AG09309 (cell line): ENCODE measurements at regions not wholly inside any gene's neighbourhood (a gene's known extent, or its start where the extent isn't known, plus 50 kb on each side); places are given as distances from the start of the nearest gene placed in this dataset.

ENCODE experiments used
- DNase-seq: peaks from one replicate; pipeline ENCODE4 v3.0.0-alpha.2; 2010; ENCODE audit warnings: low read depth
- H3K4me3 ChIP-seq: 2 replicates; pipeline ENCODE4 v1.5.1; 2011; ENCODE audit warnings: mild to moderate bottlenecking, low read depth, low read length, moderate library complexity; ENCODE audit not compliant: control insufficient read depth
- TF ChIP-seq, protein P1 (sequence below): IDR thresholded peaks from 2 replicates; pipeline ENCODE4 v1.5.1; 2011; ENCODE audit warnings: mild to moderate bottlenecking, low read depth, low read length, inconsistent platforms; ENCODE audit not compliant: insufficient read depth, control insufficient read depth; ENCODE audit errors: missing control alignments

DNA sequence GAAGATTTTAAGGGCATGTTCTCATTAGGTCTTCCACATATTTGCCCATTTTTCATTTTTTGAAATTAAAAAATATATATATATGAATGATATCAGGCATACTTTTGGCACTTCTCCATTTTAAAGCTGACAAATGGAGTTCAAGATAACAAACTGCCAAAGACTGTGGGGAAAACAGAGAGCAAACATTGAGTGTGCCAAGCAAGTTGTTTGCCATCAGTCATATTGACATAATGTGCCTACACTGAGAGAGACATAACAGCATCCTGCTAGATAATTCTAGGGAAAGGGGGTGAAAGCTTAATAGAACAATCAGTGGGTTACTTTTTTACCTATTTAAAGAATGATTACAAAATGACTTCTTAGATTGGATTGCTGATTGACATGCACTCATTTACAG, 529.4 kb upstream of the CXADR start:
- H3K4me3 ChIP-seq, result no peak overlapping the region
- DNase-seq, result no peak
- TF ChIP-seq, protein P1, sequence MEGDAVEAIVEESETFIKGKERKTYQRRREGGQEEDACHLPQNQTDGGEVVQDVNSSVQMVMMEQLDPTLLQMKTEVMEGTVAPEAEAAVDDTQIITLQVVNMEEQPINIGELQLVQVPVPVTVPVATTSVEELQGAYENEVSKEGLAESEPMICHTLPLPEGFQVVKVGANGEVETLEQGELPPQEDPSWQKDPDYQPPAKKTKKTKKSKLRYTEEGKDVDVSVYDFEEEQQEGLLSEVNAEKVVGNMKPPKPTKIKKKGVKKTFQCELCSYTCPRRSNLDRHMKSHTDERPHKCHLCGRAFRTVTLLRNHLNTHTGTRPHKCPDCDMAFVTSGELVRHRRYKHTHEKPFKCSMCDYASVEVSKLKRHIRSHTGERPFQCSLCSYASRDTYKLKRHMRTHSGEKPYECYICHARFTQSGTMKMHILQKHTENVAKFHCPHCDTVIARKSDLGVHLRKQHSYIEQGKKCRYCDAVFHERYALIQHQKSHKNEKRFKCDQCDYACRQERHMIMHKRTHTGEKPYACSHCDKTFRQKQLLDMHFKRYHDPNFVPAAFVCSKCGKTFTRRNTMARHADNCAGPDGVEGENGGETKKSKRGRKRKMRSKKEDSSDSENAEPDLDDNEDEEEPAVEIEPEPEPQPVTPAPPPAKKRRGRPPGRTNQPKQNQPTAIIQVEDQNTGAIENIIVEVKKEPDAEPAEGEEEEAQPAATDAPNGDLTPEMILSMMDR, result no peak

DNA sequence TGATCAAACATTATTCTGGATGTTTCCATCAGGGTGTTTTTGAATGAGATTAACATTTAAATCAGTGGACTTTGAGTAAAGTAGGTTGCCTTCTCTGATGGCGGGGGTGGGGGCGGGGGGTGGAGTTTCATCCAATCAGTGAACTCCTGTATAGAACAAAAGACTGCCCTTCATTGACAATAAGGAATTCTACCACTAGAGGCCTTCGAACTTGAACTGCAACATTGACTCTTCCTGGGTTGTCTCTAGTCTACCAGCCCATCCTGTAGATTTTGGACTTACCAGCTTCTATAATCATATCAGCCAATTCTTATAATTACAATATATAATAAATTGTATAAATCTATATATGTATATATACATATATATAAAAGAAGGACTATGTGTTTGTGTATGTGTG, 520.4 kb upstream of the CXADR start:
- no peak for DNase-seq
- TF ChIP-seq, protein P1, result no peak
- H3K4me3 ChIP-seq, result no peak overlapping the region

DNA sequence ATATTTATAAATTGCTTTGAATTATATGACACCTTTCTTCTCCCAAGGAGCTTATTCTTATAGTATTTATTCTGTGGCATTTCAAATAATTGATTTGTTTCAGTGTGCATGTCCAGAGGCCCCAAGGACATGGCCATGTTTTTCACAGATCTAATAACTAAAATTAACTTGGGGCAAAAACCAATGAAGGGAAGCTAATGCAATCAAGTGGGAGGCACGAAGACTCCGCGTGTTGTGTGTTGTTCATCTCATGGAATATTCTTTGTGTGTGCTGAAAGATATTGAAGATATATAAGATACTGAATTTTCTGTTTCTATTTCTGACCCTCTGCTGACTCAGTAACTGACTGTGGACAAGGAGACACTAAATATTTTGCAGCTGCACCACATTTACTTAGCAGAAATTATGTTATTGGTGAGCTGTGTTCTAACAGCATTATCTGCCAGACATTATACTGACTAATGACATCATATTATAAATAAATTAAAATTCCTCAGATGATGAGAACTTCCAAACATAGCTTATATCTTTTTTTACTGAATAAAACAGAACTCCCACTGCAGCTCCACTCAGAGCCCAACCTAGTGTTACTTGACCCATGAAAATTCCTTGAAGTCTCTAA, 519.3 kb upstream of the CXADR start:
- TF ChIP-seq, protein P1, result no peak
- no peak for DNase-seq
- no peak overlapping the region for H3K4me3 ChIP-seq

DNA sequence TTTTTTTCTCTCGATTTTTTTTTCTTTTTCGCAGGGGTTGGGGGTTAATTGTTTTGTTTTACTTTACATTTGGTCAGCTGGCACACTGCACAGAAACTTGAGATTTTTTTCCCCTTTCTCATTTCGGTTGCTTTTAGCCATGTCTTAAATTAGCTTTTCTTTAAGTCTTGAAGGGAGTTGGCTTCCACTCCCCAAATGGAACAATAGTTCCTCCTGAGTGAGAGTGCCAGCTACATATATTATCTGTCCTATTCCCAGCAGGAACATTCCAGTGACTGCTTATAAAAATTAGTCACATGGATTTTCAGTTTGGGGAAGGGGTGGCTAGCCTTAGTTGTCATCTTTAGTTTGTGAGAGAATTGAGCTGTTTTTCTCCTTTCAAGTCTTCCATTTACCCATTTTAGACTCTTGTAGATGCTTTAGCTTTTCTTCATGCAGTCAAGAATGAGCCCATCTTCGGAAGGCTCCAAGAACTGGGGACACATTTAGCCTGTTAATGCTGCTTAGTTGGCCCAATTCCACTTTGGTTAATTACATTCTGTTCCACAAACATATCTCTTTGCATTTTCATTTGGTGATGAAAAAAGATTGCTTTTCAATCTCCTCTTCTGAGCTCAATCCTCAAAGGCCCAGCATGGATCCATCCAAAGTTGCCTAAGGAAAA, 510.1 kb upstream of the CXADR start:
- TF ChIP-seq, protein P1, result no peak
- no peak overlapping the region for H3K4me3 ChIP-seq
- no peak for DNase-seq

DNA sequence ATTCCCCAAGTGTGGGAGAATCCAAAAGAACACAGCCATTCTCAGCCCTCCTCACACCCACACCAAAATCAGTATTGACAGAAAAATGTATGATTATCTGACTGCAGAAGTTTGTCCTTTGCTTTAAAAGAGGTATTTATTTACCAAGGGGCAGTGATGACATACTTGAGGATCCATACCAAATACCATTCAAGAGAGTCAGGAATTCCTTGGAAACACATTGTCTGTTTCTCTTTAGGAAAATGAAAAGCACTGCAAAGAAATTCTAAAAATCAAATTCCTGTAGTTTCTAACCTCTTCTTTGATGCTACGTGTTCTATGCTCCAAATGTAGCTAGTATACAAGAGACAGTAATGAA, 509.6 kb upstream of the CXADR start:
- peak; percentile 13 for DNase-seq
- H3K4me3 ChIP-seq, result no peak overlapping the region
- TF ChIP-seq, protein P1, result no peak

DNA sequence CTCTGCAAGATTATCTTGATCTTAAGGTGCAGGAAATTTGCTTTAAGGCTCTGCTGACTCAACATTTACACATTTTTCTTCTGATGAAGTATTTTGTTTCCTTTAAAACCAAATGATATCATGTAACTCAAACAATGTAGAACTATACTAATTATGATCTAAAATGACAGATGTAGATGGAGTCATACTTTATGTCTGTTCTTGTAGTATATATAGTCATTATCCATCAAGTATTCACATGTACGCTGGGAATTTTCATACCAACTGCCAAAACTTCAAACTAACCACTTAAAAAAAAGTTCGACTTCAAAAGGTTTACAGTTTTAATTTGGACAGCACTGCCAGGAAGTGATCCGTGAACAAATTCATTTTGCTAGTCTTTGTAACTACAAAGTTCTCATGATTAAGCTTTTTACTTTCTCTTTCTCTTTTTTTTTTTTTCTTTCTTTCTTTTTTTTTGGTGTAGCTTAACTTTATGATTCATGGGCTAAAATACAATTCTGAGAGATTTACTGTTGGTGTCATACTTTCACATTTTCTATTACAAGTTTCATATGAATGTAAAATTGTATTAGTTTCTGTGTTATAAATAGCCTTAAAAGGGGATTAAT, 509.0 kb upstream of the CXADR start:
- TF ChIP-seq, protein P1, result no peak
- DNase-seq, result no peak
- H3K4me3 ChIP-seq, result no peak overlapping the region
